Endodermal cell (in vitro differentiated cells): ENCODE measurements at regions not wholly inside any gene's neighbourhood (a gene's known extent, or its start where the extent isn't known, plus 50 kb on each side); places are given as distances from the start of the nearest gene placed in this dataset.
A peak's percentile ranks its signal among the peaks of the same experiment; 100 is the strongest.

ENCODE experiments used
- DNase-seq: peaks from one replicate; pipeline ENCODE4 v3.0.0-alpha.2; 2017
- H3K27ac ChIP-seq: 2 replicates; pipeline ENCODE4 v1.5.1; 2013; ENCODE audit warnings: mild to moderate bottlenecking, low read depth, low read length, moderate library complexity
- H3K27me3 ChIP-seq: 2 replicates; pipeline ENCODE4 v1.6.1; 2013; ENCODE audit warnings: mild to moderate bottlenecking, low read length, moderate library complexity; ENCODE audit not compliant: insufficient read depth, control insufficient read depth, poor library complexity, severe bottlenecking
- H3K36me3 ChIP-seq: 2 replicates; pipeline ENCODE4 v1.7.0; 2013; ENCODE audit warnings: mild to moderate bottlenecking, low read length, moderate library complexity; ENCODE audit not compliant: control insufficient read depth, insufficient read depth
- H3K4me1 ChIP-seq: one replicate; pipeline ENCODE4 v1.7.0; 2013; ENCODE audit warnings: low read length; ENCODE audit not compliant: control insufficient read depth, insufficient read depth
- H3K4me3 ChIP-seq: 2 replicates; pipeline ENCODE4 v1.5.1; 2013; ENCODE audit warnings: mild to moderate bottlenecking, low read length, moderate library complexity
- H3K9ac ChIP-seq: 2 replicates; pipeline ENCODE4 v1.6.1; 2013; ENCODE audit warnings: mild to moderate bottlenecking, low read length, moderate library complexity; ENCODE audit not compliant: poor library complexity, severe bottlenecking; ENCODE audit errors: extremely low read depth
- H3K9me3 ChIP-seq: 2 replicates; pipeline ENCODE4 v1.6.1; 2013; ENCODE audit warnings: mild to moderate bottlenecking, low read length, moderate library complexity; ENCODE audit not compliant: control insufficient read depth
- H3K27ac Mint-ChIP-seq: 2 replicates; pipeline ENCODE4 v1.8.0; 2020; ENCODE audit warnings: mixed read lengths
- H3K27me3 Mint-ChIP-seq: 2 replicates; pipeline ENCODE4 v1.8.0; 2021; ENCODE audit warnings: mild to moderate bottlenecking, mixed read lengths; ENCODE audit not compliant: insufficient read depth
- H3K36me3 Mint-ChIP-seq: 2 replicates; pipeline ENCODE4 v1.8.0; 2020; ENCODE audit warnings: low read depth, mixed read lengths
- H3K4me1 Mint-ChIP-seq: 2 replicates; pipeline ENCODE4 v1.8.0; 2020; ENCODE audit warnings: mixed read lengths
- H3K4me3 Mint-ChIP-seq: 2 replicates; pipeline ENCODE4 v1.8.0; 2020; ENCODE audit warnings: mild to moderate bottlenecking, moderate library complexity, mixed read lengths
- H3K9me3 Mint-ChIP-seq: 2 replicates; pipeline ENCODE4 v1.8.0; 2020; ENCODE audit warnings: mild to moderate bottlenecking, mixed read lengths
- CTCF ChIP-seq: fragments of 200-600 bp; sonication (generic); conservative IDR thresholded peaks from 2 replicates; pipeline ENCODE4 v1.5.0; 2021; ENCODE audit warnings: antibody characterized with exemption, mild to moderate bottlenecking
- WGBS, 2 experiments: methylation state at CpG; one replicate each; pipeline versions ENCODE4 v1.1.5 to v1.1.7; 2013; ENCODE audit warnings: missing lambda C conversion rate in 2 of 2, mixed read lengths in 1 of 2; ENCODE audit not compliant: insufficient coverage in 1 of 2, insufficient read length in 1 of 2; 5-methylcytosine and 5-hydroxymethylcytosine counted together

GRCh38 chr4:110394871-110395270, 81.1 kb upstream of the ENPEP start:
- no peak for TF ChIP-seq CTCF
- no peak overlapping the region for H3K27ac Mint-ChIP-seq

GRCh38 chr4:110381784-110382183, 94.2 kb upstream of the ENPEP start:
- Mint-ChIP-seq H3K4me3 (no peak overlapping the region), H3K36me3 (no peaks in the 10 kb centered on the region), H3K4me1 (no peaks in the 10 kb centered on the region), H3K27me3 (peaks cover 3% of the 10 kb centered on the region), H3K27ac (no peak overlapping the region), H3K9me3 (peaks cover 25% of the 10 kb centered on the region)
- no peak for TF ChIP-seq CTCF
- H3K27me3 ChIP-seq, result no peaks in the 10 kb centered on the region
- no peaks in the 10 kb centered on the region for H3K4me1 ChIP-seq
- H3K4me3 ChIP-seq, result no peak overlapping the region
- no peak for DNase-seq
- no peaks in the 10 kb centered on the region for H3K36me3 ChIP-seq
- no peak overlapping the region for H3K9ac ChIP-seq
- H3K9me3 ChIP-seq, result peaks cover 19% of the 10 kb centered on the region
- no peak overlapping the region for H3K27ac ChIP-seq

More at GRCh38 chr4:110394871-110395270, 81.1 kb upstream of the ENPEP start:
- Histone ChIP-seq H3K9ac (no peak overlapping the region), H3K36me3 (no peaks in the 10 kb centered on the region), H3K9me3 (peaks cover 5% of the 10 kb centered on the region), H3K4me1 (peaks cover 5% of the 10 kb centered on the region), H3K27ac (no peak overlapping the region), H3K4me3 (no peak overlapping the region), H3K27me3 (no peaks in the 10 kb centered on the region)
- Mint-ChIP-seq H3K4me1 (no peaks in the 10 kb centered on the region), H3K27me3 (peaks cover 2% of the 10 kb centered on the region), H3K9me3 (no peaks in the 10 kb centered on the region), H3K4me3 (no peak overlapping the region), H3K36me3 (no peaks in the 10 kb centered on the region)
- DNase-seq, result no peak

GRCh38 chr4:110372485-110372884, 103.5 kb upstream of the ENPEP start:
- Histone ChIP-seq H3K9me3 (no peaks in the 10 kb centered on the region), H3K4me3 (no peak overlapping the region), H3K4me1 (no peaks in the 10 kb centered on the region), H3K9ac (no peak overlapping the region), H3K27ac (no peak overlapping the region), H3K36me3 (no peaks in the 10 kb centered on the region), H3K27me3 (no peaks in the 10 kb centered on the region)
- Mint-ChIP-seq H3K27me3 (no peaks in the 10 kb centered on the region), H3K27ac (no peak overlapping the region), H3K4me3 (no peak overlapping the region), H3K36me3 (no peaks in the 10 kb centered on the region), H3K9me3 (no peaks in the 10 kb centered on the region), H3K4me1 (no peaks in the 10 kb centered on the region)
- no peak for TF ChIP-seq CTCF
- WGBS, 2 experiments, result 85% methylated on average over 2 of the region's 2 CpGs; no CpG with 5 or more reads in 1 of the 2 experiments
- peak; percentile 54 for DNase-seq
